ENCODE measurements at regions not wholly inside any gene's neighbourhood (a gene's known extent, or its start where the extent isn't known, plus 50 kb on each side); places are given as distances from the start of the nearest gene placed in this dataset.

- Histone ChIP-seq H2BK120ac (ENCODE audit: insufficient read depth, low read length, poor library complexity) (no peak overlapping the region), H2BK12ac (ENCODE audit: low read length) (no peak overlapping the region)
Observed at GRCh38 chr4:96264941-96265463, 425.1 kb downstream of the PDHA2 start.

GRCh38 chr4:96293806-96294205 lies 453.9 kb downstream of the PDHA2 start:
- Histone ChIP-seq H3K36me3 (ENCODE audit: control insufficient read depth in 1 of 2, insufficient read depth in 2 of 2, low read length in 2 of 2) (no peaks in the 10 kb centered on the region), H2AFZ (ENCODE audit: insufficient read depth, low read length, poor library complexity) (no peak overlapping the region), H3K79me2 (ENCODE audit: control insufficient read depth, insufficient read depth, low read length, poor library complexity) (no peaks in the 10 kb centered on the region), H2BK12ac (ENCODE audit: low read length) (no peak overlapping the region), H3K27ac (ENCODE audit: low read depth, low read length) (no peak overlapping the region), H3K14ac (ENCODE audit: low read length) (no peak overlapping the region), H2BK120ac (ENCODE audit: insufficient read depth, low read length, poor library complexity) (no peak overlapping the region), H3K4me1 (ENCODE audit: control insufficient read depth in 1 of 2, insufficient read depth in 2 of 2, low read length in 2 of 2) (no peaks in the 10 kb centered on the region), H4K12ac (ENCODE audit: low read depth, low read length) (no peak overlapping the region), H2AK5ac (ENCODE audit: low read length) (no peak overlapping the region), H3K18ac (ENCODE audit: low read length) (no peak overlapping the region), H3K4me3 (ENCODE audit: low read depth, low read length) (no peak overlapping the region), H4K91ac (ENCODE audit: low read depth, low read length) (no peak overlapping the region), H3K4ac (ENCODE audit: low read depth, low read length) (no peak overlapping the region), H4K8ac (ENCODE audit: low read depth, low read length) (no peak overlapping the region), H3K9me3 (ENCODE audit: insufficient read depth, low read depth, low read length) (no peaks in the 10 kb centered on the region), H3K27me3 (ENCODE audit: insufficient read depth, low read length) (no peaks in the 10 kb centered on the region), H2BK5ac (ENCODE audit: low read depth, low read length, poor library complexity) (no peak overlapping the region), H3K79me1 (ENCODE audit: low read length) (no peaks in the 10 kb centered on the region), H3K9ac (ENCODE audit: low read length) (no peak overlapping the region), H3K4me2 (ENCODE audit: low read length) (no peak overlapping the region), H3K23ac (ENCODE audit: low read length) (peak overlapping the region; percentile 81)
- no CpG with 5 or more reads among the region's 5 CpGs for WGBS (ENCODE audit: extremely low coverage, insufficient coverage, insufficient read length)
- DNase-seq: no peak

More at GRCh38 chr4:96264941-96265463, 425.1 kb downstream of the PDHA2 start:
- H4K8ac ChIP-seq (ENCODE audit: low read depth, low read length): no peak overlapping the region
- H3K4me3 ChIP-seq (ENCODE audit: low read depth, low read length): no peak overlapping the region
- no peaks in the 10 kb centered on the region for H3K27me3 ChIP-seq (ENCODE audit: insufficient read depth, low read length)
- H4K91ac ChIP-seq (ENCODE audit: low read depth, low read length): no peak overlapping the region
- H4K12ac ChIP-seq (ENCODE audit: low read depth, low read length): no peak overlapping the region
- DNase-seq: no peak
- H3K27ac ChIP-seq (ENCODE audit: low read depth, low read length): no peak overlapping the region
- no peaks in the 10 kb centered on the region for H3K4me1 ChIP-seq (ENCODE audit: control insufficient read depth in 1 of 2, insufficient read depth in 2 of 2, low read length in 2 of 2)
- no peak overlapping the region for H3K23ac ChIP-seq (ENCODE audit: low read length)
- no peak overlapping the region for H3K4me2 ChIP-seq (ENCODE audit: low read length)
- H3K79me1 ChIP-seq (ENCODE audit: low read length): no peaks in the 10 kb centered on the region
- no peaks in the 10 kb centered on the region for H3K79me2 ChIP-seq (ENCODE audit: control insufficient read depth, insufficient read depth, low read length, poor library complexity)
- H3K9me3 ChIP-seq (ENCODE audit: insufficient read depth, low read depth, low read length): peaks cover 2% of the 10 kb centered on the region
- no peak overlapping the region for H2AFZ ChIP-seq (ENCODE audit: insufficient read depth, low read length, poor library complexity)
- H2BK5ac ChIP-seq (ENCODE audit: low read depth, low read length, poor library complexity): no peak overlapping the region
- H3K18ac ChIP-seq (ENCODE audit: low read length): no peak overlapping the region
- H3K36me3 ChIP-seq (ENCODE audit: control insufficient read depth in 1 of 2, insufficient read depth in 2 of 2, low read length in 2 of 2): no peaks in the 10 kb centered on the region
- no peak overlapping the region for H3K4ac ChIP-seq (ENCODE audit: low read depth, low read length)
- no peak overlapping the region for H3K14ac ChIP-seq (ENCODE audit: low read length)
- no CpG with 5 or more reads among the region's 2 CpGs for WGBS (ENCODE audit: extremely low coverage, insufficient coverage, insufficient read length)
- H3K9ac ChIP-seq (ENCODE audit: low read length): no peak overlapping the region
- no peak overlapping the region for H2AK5ac ChIP-seq (ENCODE audit: low read length)

GRCh38 chr4:96295143-96295741 lies 455.3 kb downstream of the PDHA2 start:
- no peak overlapping the region for H2BK5ac ChIP-seq (ENCODE audit: low read depth, low read length, poor library complexity)
- no peaks in the 10 kb centered on the region for H3K4me1 ChIP-seq (ENCODE audit: control insufficient read depth in 1 of 2, insufficient read depth in 2 of 2, low read length in 2 of 2)
- H3K36me3 ChIP-seq (ENCODE audit: control insufficient read depth in 1 of 2, insufficient read depth in 2 of 2, low read length in 2 of 2): no peaks in the 10 kb centered on the region
- H2BK12ac ChIP-seq (ENCODE audit: low read length): no peak overlapping the region
- H3K14ac ChIP-seq (ENCODE audit: low read length): no peak overlapping the region
- no peaks in the 10 kb centered on the region for H3K79me2 ChIP-seq (ENCODE audit: control insufficient read depth, insufficient read depth, low read length, poor library complexity)
- H3K4me3 ChIP-seq (ENCODE audit: low read depth, low read length): no peak overlapping the region
- H4K91ac ChIP-seq (ENCODE audit: low read depth, low read length): no peak overlapping the region
- DNase-seq: peak in 1 of 2 donors; percentile 2
- no peak overlapping the region for H2BK120ac ChIP-seq (ENCODE audit: insufficient read depth, low read length, poor library complexity)
- no peak overlapping the region for H4K12ac ChIP-seq (ENCODE audit: low read depth, low read length)
- peak overlapping the region; percentile 8 for H3K23ac ChIP-seq (ENCODE audit: low read length)
- H3K9me3 ChIP-seq (ENCODE audit: insufficient read depth, low read depth, low read length): no peaks in the 10 kb centered on the region
- H3K27ac ChIP-seq (ENCODE audit: low read depth, low read length): no peak overlapping the region
- no peaks in the 10 kb centered on the region for H3K79me1 ChIP-seq (ENCODE audit: low read length)
- WGBS (ENCODE audit: extremely low coverage, insufficient coverage, insufficient read length): no CpG with 5 or more reads among the region's 4 CpGs
- H3K4ac ChIP-seq (ENCODE audit: low read depth, low read length): no peak overlapping the region
- H4K8ac ChIP-seq (ENCODE audit: low read depth, low read length): no peak overlapping the region
- no peak overlapping the region for H2AFZ ChIP-seq (ENCODE audit: insufficient read depth, low read length, poor library complexity)
- H3K27me3 ChIP-seq (ENCODE audit: insufficient read depth, low read length): no peaks in the 10 kb centered on the region
- H2AK5ac ChIP-seq (ENCODE audit: low read length): no peak overlapping the region
- no peak overlapping the region for H3K9ac ChIP-seq (ENCODE audit: low read length)
- H3K18ac ChIP-seq (ENCODE audit: low read length): no peak overlapping the region
- H3K4me2 ChIP-seq (ENCODE audit: low read length): no peak overlapping the region

- Histone ChIP-seq H3K79me2 (ENCODE audit: control insufficient read depth, insufficient read depth, low read length, poor library complexity) (no peaks in the 10 kb centered on the region), H3K27ac (ENCODE audit: low read depth, low read length) (no peak overlapping the region), H3K36me3 (ENCODE audit: control insufficient read depth in 1 of 2, insufficient read depth in 2 of 2, low read length in 2 of 2) (no peaks in the 10 kb centered on the region), H2AFZ (ENCODE audit: insufficient read depth, low read length, poor library complexity) (no peak overlapping the region), H4K91ac (ENCODE audit: low read depth, low read length) (no peak overlapping the region), H3K79me1 (ENCODE audit: low read length) (no peaks in the 10 kb centered on the region), H2AK5ac (ENCODE audit: low read length) (no peak overlapping the region), H4K8ac (ENCODE audit: low read depth, low read length) (no peak overlapping the region), H3K18ac (ENCODE audit: low read length) (no peak overlapping the region), H2BK5ac (ENCODE audit: low read depth, low read length, poor library complexity) (no peak overlapping the region), H2BK12ac (ENCODE audit: low read length) (no peak overlapping the region), H3K23ac (ENCODE audit: low read length) (no peak overlapping the region), H3K9me3 (ENCODE audit: insufficient read depth, low read depth, low read length) (no peaks in the 10 kb centered on the region), H3K4me1 (ENCODE audit: control insufficient read depth in 1 of 2, insufficient read depth in 2 of 2, low read length in 2 of 2) (no peaks in the 10 kb centered on the region), H3K14ac (ENCODE audit: low read length) (no peak overlapping the region), H3K9ac (ENCODE audit: low read length) (no peak overlapping the region), H3K27me3 (ENCODE audit: insufficient read depth, low read length) (no peaks in the 10 kb centered on the region), H3K4ac (ENCODE audit: low read depth, low read length) (no peak overlapping the region), H4K12ac (ENCODE audit: low read depth, low read length) (no peak overlapping the region), H3K4me3 (ENCODE audit: low read depth, low read length) (no peak overlapping the region), H3K4me2 (ENCODE audit: low read length) (no peak overlapping the region), H2BK120ac (ENCODE audit: insufficient read depth, low read length, poor library complexity) (no peak overlapping the region)
- WGBS (ENCODE audit: extremely low coverage, insufficient coverage, insufficient read length): no CpG with 5 or more reads among the region's 3 CpGs
- DNase-seq: no peak
Observed at GRCh38 chr4:96301715-96302114, 461.8 kb downstream of the PDHA2 start.

Measured in trophoblast cell (in vitro differentiated cells and primary cell).